GM18861 (cell line): ENCODE measurements at regions not wholly inside any gene's neighbourhood (a gene's known extent, or its start where the extent isn't known, plus 50 kb on each side); places are given as distances from the start of the nearest gene placed in this dataset.
"Not testable (repeated sequence)": the region's sequence is repeated elsewhere in the genome, so short reads cannot be mapped to it uniquely, and the experiment has no call there.

Source experiments
- ATAC-seq: cut with Tn5 transposase; IDR thresholded peaks from one replicate; pipeline ENCODE4 v1.9.1; 2021; ENCODE audit not compliant: unreplicated experiment

DNA sequence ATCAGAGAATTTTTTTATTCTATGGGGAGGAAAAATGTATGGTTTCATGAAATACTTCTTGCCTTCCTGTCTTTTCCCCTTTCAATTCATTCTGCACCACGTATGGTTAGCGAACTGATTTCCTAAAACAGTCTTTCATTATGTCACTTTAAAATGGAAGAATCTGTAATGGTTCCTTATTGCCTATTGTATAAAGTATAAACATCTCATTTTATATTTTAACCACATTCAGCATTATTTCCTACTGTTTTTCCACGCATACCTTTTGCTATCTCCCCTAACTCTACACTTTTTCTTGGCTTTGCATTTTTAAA is 232.3 kb upstream of the B3GALT2 start:
- ATAC-seq = no peak

DNA sequence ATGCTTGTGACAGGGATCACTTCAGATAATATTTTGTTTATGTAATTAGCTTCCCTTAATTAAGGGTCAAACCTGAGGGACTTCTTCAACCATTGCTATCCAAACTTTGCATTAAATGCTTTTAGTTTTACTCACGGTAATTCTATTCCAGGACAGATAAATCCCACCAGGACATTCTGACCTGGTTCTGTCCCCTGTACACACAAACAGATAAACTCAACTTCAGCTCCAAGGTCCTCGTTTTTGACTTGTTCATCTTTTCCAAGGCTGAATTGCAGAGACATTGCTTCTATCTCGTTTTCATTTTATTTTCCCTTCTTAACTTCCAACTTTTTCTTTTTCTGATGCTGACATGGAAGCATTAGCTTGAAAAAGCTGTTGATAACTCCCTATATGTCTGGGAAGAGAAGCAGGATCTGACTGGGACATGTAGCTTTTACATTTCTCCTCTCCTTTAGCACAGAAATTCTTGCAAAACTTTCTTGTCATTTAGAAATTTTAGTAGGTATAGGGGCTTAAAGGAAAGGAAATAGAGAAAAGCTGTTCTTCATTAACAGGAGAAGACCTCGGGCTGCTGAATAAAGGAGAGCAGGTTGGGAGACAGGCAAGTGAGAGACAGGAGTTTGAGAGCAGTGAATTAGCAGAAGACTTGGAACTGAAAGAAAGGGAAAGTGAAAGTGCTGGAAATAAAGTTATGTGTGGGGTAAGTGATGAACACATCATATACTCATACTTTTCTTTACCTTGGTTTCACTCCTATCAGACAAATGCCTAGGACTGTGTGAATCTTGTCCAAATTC is 231.7 kb upstream of the B3GALT2 start:
- ATAC-seq = peak; percentile 66

DNA sequence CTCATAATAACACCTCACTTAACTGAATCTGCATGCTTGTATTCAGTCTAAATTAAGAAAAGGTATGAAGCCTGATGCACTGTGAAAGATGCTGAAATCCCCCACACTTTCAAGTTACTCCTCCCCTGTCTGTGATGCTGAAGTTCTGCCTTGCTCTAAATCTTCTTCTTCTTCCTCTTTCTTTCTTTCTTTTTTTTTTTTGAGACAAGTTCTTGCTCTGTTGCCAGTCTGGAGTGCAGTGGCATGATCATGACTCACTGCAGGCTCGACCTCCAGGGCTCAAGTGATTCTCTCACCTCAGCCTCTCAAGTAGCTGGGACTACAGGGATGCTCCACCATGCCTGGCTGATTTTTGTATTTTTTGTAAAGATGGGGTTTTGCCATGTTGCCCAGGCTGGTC is 231.0 kb upstream of the B3GALT2 start:
- no peak for ATAC-seq

DNA sequence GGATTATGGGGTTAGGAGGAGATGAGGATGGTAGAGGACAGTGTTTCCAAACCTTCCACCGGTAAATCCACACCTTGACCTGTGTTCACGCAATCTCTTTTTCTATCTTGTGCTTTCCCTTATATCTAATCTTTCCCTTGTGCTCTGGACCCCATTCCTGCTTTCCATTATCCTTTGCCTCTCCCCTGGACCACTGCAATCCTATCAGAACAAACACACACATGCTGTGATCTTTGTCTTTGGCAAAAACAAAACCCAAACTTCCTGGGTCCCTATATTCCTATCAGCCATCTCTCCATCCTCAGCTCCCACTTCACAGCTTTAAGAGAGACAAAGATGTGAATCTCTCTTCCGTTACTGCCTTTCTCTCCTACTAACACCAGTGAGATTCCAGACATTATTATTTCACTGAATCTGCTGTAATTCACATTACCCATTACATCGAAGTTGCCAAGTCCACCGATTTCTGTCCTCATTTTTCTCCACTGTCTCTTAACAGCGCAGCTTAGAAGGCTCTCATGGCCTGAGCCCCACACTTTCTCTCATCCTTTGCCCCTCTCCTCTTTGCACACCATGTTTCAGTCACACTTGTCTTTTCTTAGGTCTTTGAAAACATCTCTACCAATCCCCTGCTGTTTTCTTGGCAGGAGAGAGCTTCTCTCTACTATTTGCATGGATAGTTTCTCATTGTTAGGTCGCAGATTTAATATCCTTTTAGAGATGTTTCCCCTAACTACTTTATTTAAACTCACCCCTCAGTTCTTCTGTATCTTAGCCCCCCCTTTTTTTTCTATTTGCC is 230.0 kb upstream of the B3GALT2 start:
- no peak for ATAC-seq

DNA sequence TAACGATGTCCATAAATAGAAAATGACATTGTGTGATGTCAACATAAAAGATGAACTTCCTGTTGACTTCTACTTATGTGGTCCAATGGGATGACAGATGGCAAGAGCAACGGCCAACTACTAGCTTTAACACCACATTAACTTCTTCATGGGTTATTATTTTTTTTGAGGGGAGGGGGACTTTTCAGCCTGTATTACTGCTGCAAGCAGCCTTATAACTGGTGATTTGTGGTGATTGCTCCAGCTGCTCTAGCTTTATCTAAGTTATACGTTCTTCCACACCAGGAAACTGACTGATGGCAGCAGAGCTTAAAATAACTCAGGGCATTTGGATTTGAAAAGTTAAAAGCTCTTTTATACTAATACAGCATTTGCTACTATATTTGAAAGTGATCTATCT is 228.8 kb upstream of the B3GALT2 start:
- ATAC-seq = no peak

DNA sequence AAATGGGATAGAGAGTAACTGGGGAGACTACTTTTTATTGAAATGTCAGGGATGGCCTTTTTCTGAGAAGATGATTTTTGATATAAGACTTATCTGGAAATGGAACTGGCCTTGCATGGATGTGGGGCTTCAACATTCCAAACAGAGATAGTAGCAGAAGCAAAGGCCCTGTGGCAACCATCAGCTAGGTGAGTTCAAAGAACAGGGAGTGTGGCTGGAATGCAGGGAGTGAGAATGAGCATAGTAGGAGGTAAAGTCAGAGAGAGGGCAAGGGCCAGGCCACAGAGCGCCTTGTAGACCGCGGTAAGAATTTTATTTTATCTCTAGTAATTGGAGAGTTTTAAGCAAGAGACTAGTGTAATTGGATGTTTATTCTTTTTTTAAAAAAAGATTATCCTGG is 227.0 kb upstream of the B3GALT2 start:
- no peak for ATAC-seq

DNA sequence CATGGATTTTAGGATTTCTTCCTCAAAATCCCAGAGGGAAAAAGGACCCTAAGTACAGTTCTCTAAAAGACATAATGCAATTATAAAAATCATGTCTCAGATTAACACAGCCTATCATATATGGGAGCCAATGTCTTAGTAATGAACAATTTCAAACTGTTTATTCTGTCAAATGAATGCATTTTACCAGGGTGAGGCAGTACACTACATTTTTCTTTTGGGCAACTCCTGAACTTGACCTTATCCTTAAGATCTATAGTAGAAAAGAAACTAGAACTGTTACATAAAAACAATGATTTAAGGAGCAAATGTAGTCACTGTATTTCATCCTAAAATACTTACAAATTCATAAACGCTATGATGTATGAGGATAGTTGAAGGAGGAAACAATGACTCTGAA is 226.3 kb upstream of the B3GALT2 start:
- ATAC-seq = no peak

DNA sequence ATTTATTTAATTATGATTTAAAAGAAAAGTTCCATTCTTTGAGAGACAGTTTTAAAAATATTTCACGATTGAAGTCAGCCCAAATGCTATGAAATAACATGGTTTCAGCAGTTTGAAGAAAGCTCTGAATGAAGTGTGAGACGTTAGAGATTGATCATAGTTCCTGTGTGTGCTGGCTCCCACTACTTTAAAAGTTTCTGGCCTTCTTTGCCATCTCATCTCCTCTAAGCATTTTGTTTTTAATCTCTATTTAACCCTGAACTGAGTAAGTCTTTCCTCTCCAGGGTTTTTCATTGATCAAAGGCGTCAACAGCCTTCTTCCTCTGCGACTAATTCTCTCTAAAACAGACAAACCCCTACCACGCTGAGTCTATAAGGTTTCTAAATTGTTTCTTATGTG is 225.3 kb upstream of the B3GALT2 start:
- no peak for ATAC-seq

DNA sequence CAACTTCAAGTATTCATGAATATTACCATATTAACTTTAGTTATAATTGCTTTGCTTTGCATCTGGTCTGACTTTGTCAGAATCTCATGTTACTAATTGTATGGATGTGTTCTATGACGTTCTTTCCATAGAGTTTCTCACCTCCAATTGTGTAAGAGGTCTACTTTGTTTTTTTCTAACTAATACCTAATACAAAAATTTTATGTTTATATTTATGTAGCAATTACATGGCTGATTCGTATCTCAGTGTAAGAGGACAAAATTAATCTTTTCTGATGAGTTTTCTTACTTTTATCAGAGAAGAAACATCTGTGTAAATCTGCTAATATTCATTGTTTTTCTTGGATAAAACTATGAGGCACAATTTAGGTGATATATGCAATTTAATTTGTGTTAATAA is 224.8 kb upstream of the B3GALT2 start:
- no peak for ATAC-seq

DNA sequence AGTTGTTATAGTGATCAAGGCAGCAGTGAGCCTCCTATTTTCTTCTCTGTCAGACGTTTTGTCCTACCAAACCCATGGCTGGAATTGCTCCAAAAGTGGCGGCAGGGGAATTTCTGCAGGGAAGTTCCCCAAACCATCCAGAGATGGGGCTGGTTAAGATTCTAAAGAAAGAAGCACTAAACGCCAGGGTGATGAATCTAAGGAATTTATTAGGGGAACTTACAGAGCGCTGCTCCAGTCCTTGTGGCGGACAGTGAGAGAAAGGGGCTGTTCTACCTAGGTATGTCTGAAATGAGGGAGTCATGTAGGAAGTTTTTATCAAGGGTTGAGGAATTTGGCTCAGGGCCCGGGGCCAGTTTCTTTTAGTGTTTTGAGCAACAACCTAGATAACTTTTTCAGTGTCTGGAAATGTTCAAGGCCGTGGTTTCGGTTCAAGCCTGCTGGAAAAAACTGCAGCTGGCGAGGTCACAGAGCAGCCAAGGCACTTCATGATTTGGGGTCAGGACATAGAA is 222.4 kb upstream of the B3GALT2 start:
- ATAC-seq = no peak

DNA sequence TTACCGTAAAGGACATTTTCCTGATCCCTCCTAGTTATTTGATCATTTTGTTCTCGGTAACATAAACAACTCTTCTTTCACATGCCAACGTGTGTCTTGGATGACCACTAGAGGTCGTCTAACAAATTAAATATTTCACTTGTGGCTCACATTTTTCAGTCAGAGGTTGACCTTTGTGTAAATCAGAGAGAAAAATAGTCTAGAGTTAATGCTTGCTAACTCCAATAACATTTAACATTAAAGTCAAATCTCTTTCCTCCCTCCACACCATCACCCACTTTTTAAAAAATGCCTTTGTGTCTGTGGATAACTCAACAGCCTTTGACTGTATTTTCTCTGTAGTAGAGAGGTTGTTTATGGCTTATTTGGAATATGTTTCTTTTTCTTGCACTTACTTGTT is 220.5 kb upstream of the B3GALT2 start:
- peak; percentile 82 for ATAC-seq

DNA sequence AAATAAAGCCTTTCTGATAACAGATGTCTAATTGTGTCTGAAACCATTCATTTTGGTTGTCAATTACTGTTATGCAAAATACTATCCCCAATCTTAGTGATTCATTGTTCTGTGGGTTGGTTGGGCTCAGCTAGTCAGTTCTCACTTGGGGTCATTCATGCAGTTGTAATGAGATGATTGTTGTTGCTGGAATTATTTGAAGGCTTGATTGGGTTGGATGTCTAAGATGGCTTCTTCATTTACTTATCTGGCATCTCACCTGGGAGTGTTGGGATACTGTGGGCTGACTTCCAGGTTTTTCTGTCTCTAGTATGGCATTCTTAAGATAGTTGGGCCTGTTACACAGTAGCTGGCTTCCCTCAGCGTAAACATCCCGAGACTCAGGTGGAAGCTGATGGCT is 217.8 kb upstream of the B3GALT2 start:
- ATAC-seq = no peak

DNA sequence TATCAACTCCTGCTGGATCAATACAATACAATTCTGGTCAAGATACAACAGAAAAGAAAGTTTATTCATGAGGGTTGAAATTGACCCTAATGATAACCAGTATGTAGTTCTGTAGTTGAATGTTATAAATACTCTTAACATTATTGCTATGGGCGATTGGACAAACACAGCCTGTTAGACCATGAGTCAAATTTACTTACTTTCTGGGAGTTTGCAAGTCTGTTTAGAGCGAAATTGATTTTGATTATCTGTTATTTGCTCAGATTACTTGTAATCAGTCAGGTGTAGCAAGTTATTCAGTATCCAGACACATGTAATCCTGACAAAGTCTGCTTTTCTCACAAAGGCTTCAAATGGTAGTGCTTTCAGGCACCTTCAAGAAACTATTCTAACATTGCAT is 216.6 kb upstream of the B3GALT2 start:
- ATAC-seq = no peak

DNA sequence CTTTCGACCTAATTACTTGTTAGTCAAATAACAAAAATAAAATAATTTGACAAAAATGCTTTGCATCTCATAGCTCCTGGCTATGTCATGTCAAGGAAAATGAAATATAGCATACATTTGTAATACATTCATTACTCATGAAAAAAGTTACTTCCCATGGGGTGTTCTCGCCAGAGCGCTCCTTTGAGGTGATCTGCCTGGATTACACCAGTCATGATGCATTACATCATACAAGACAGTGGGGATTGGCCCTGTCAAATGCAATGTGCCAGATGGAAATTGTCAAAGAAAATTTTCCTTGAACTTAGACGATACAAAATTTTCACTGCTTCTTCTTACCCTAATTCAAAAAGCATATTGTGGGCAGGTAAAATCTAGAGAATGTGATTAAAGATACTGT is 215.6 kb upstream of the B3GALT2 start:
- no peak for ATAC-seq

DNA sequence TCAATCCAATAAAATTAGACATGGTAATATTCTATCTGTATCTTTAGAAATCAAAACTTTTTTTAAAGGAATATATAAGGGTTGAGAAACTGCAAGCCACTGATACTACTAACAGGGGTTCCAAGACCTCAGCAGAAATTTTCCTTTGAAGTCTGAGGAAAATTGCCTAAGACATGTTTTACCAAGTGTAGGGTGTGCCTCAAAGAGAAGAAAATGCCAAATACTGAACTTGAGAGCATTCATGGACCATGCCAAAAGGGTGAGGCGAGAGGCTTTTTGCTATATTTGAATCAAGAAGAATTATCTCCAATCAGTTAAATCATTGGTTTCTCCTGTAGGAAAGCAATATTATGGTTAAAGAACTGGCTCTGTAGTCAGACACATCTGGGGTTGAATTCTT is 207.9 kb upstream of the B3GALT2 start:
- no peak for ATAC-seq

DNA sequence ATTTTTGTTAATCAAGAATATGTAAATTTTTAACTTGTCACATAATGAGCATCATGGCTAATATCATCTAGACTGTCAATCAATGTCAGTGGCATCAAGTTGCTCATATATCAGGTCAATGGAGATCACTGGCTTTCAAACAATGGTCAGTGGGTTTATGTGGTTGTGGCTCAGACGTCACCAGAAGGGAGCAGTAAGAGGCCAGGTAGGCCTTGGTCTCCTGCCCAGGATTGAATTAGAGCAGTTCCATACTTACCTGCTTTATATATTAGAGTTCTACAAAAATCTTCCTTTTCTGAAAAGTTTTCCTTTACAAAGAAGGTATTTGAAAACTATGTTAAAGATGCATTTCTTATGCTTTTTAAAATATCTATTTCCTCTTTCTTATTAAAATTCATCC is 206.3 kb upstream of the B3GALT2 start:
- ATAC-seq = no peak

DNA sequence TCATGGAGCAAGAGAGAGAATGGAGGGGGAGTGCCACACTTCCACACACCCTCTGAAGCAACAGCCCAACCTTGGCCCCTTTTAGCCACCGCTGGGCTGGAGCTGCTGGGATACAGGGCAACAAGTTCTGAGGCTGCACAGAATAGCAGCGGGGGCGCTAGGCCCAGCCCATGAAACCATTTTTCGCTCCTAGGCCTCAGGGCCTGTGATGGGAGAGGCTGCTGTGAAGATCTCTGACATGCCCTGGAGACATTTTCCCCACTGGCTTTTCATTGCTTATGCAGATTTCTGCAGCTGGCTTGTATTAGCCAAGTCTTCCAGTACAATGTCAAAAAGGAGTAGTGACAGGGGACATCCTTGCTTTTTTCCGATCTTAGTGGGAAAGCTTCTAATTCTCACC is 202.3 kb upstream of the B3GALT2 start:
- no peak for ATAC-seq

DNA sequence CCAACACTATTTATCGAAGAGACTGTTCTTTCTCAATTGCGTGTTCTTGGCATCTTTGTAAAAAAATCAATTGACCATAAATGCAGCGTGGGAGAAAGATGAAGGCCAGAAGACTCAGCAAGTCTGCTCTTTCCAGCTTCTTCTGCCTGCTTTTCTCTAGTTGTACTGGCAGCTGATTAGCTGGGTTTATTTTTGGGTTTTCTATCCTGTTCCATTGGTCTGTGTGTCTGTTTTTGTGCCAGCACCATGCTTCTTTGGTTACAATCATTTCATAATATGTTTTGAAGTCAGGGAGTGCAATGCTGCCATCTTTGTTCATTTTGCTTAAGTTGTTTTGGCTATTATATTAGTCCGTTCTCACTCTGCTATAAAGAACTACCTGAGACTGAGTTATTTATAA is 201.8 kb upstream of the B3GALT2 start:
- no peak for ATAC-seq

DNA sequence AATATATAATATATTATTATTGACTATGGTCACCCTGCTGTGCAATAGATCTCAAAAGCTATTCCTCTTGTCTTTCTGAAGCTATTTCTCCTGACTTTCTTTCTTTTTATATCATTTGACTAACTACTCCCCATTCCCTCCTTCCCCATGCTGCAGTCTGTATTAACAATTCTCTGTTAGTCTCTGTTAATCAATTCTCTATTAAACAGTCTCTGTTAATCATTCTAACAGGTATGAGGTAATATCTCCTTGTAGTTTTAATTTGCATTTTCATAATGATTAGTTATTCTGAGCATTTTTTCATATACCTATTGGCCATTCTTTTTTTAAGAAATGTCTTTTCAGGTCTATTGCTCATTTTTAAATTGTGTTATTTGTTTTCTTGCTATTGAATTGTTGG is 201.0 kb upstream of the B3GALT2 start:
- no peak for ATAC-seq

DNA sequence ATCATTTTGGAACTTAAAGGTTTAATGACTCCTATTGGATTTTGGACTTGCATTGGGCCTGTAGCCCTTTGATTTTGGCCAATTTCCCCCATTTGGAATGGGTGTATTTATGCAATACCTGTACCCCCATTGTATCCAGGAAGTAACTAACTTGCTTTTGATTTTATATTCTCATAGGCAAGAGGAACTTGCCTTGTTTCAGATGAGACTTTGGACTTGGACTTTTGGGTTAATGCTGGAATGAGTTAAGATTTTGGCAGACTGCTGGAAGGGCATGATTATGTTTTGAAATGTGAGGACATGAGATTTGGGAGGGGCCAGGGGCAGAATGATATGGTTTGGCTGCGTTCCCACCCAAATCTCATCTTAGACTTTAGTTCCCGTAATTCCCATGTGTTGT is 192.0 kb upstream of the B3GALT2 start:
- ATAC-seq = not testable (repeated sequence)

DNA sequence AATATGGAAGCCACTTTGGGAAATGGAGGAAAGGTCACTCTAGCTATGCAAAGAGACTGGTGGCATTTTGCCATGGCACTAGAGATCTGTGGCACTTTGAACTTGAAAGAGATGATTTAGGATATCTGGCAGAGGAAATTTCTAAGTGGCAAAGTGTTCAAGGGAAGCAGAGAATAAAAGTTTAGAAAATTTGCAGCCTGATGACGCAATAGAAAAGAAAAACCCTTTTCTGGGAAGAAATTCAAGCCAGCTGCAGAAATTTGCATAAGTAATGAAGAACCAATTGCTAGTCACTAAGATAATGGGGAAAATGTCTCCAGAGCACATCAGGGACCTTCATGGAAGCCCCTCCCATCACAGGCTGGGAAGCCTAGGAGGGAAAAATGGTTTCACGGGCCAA is 191.1 kb upstream of the B3GALT2 start:
- no peak for ATAC-seq

DNA sequence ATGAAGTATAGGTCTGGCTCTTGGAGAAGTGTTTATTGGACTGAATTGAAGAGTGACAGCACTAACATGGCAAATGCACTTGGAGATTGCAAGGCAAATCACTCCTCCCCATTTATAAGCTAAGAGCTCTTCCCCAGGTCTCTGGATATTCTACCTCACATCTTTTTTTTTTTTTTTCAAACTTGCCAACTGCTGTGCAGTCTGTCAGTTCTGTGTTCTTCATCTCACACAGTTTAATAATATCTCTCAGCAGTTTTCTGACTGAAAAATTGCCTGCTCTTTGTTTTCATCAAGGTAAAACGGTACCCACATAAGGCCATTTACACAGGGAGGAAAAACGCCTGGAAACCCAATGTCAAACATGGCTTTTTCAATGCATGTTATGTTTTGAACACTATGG is 186.1 kb upstream of the B3GALT2 start:
- no peak for ATAC-seq

DNA sequence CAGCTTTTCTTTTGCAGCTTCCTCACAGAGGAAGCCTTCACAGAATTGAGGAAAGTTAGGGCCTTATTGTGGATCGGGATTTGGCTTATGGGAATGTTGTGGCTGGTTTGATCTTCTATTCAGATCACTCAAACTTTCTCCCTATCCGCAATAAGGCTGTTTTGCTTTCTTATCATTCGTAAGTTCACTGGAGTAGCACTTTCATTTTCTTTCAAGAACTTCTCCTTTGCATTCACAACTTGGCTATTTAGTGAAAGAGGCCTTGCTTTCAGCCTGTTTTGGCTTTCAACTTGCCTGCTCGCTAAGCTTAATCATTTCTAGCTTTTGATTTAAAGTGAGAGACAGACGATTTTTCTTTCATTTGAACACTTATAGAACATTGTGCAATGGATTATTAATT is 181.9 kb upstream of the B3GALT2 start:
- peak; percentile 78 for ATAC-seq
